ENCODE measurements at regions not wholly inside any gene's neighbourhood (a gene's known extent, or its start where the extent isn't known, plus 50 kb on each side); places are given as distances from the start of the nearest gene placed in this dataset.

DNA sequence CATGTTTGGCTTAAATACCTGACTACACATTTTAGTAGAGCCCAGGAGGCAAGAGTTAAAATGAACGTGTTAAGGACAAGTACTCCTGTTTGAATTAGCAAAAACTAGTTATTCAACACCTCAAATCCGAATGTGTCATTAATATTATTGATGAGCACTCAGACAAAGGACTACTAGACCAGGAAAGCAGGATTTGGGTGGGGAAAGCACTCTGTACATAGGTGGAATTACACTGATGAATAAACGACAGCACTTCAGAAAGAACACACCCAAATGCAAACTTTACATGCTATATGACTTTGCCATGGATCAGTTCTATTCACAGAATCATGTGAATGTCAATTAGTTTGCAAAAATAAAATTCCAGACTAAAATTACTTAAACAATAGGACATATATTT is 95.1 kb upstream of the CAV2 start:
- TF ChIP-seq, protein P1, sequence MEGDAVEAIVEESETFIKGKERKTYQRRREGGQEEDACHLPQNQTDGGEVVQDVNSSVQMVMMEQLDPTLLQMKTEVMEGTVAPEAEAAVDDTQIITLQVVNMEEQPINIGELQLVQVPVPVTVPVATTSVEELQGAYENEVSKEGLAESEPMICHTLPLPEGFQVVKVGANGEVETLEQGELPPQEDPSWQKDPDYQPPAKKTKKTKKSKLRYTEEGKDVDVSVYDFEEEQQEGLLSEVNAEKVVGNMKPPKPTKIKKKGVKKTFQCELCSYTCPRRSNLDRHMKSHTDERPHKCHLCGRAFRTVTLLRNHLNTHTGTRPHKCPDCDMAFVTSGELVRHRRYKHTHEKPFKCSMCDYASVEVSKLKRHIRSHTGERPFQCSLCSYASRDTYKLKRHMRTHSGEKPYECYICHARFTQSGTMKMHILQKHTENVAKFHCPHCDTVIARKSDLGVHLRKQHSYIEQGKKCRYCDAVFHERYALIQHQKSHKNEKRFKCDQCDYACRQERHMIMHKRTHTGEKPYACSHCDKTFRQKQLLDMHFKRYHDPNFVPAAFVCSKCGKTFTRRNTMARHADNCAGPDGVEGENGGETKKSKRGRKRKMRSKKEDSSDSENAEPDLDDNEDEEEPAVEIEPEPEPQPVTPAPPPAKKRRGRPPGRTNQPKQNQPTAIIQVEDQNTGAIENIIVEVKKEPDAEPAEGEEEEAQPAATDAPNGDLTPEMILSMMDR (IDR thresholded peaks at IDR 0.05; ENCODE audit: low read length): no peak
- TF ChIP-seq EZH2 (optimal IDR thresholded peaks at IDR 0.05; ENCODE audit: low read depth, low read length): no peak
- TF ChIP-seq EZH2phosphoT487 (IDR thresholded peaks at IDR 0.05; ENCODE audit: low read length): no peak
